ENCODE measurements at regions not wholly inside any gene's neighbourhood (a gene's known extent, or its start where the extent isn't known, plus 50 kb on each side); places are given as distances from the start of the nearest gene placed in this dataset.

GRCh38 chr15:69790632-69791031 is 307.1 kb downstream of the TLE3 start:
- no peak overlapping the region for H3K4me3 ChIP-seq (ENCODE audit: low read depth, low read length)
- no peak for TF ChIP-seq CTCF (IDR thresholded peaks at IDR 0.05; ENCODE audit: borderline replicate concordance, insufficient read depth, low read depth, low read length)

- no peak for TF ChIP-seq CTCF (IDR thresholded peaks at IDR 0.05; ENCODE audit: borderline replicate concordance, insufficient read depth, low read depth, low read length)
- H3K4me3 ChIP-seq (ENCODE audit: low read depth, low read length) = no peak overlapping the region
These were observed 304.9 kb downstream of the TLE3 start for GRCh38 chr15:69792823-69793222.

- H3K4me3 ChIP-seq (ENCODE audit: low read depth, low read length) = no peak overlapping the region
- TF ChIP-seq CTCF (IDR thresholded peaks at IDR 0.05; ENCODE audit: borderline replicate concordance, insufficient read depth, low read depth, low read length) = no peak
These were observed 304.3 kb downstream of the TLE3 start for GRCh38 chr15:69793431-69793780.

GRCh38 chr15:69793781-69794451 is 303.8 kb downstream of the TLE3 start:
- no peak overlapping the region for H3K4me3 ChIP-seq (ENCODE audit: low read depth, low read length)
- no peak for TF ChIP-seq CTCF (IDR thresholded peaks at IDR 0.05; ENCODE audit: borderline replicate concordance, insufficient read depth, low read depth, low read length)

- TF ChIP-seq CTCF (IDR thresholded peaks at IDR 0.05; ENCODE audit: borderline replicate concordance, insufficient read depth, low read depth, low read length) = no peak
- H3K4me3 ChIP-seq (ENCODE audit: low read depth, low read length) = no peak overlapping the region
These were observed 302.9 kb downstream of the TLE3 start for GRCh38 chr15:69794645-69795469.

- H3K4me3 ChIP-seq (ENCODE audit: low read depth, low read length) = no peak overlapping the region
- TF ChIP-seq CTCF (IDR thresholded peaks at IDR 0.05; ENCODE audit: borderline replicate concordance, insufficient read depth, low read depth, low read length) = no peak
These were observed 302.1 kb downstream of the TLE3 start for GRCh38 chr15:69795601-69796000.
